Middle frontal gyrus (tissue), 1 donor: ENCODE measurements at regions not wholly inside any gene's neighbourhood (a gene's known extent, or its start where the extent isn't known, plus 50 kb on each side); places are given as distances from the start of the nearest gene placed in this dataset.

Source experiments
- DNase-seq: peaks from one replicate; pipeline ENCODE4 v3.0.0-alpha.2; 2015; ENCODE audit warnings: low spot score; ENCODE audit errors: extremely low spot score

DNA sequence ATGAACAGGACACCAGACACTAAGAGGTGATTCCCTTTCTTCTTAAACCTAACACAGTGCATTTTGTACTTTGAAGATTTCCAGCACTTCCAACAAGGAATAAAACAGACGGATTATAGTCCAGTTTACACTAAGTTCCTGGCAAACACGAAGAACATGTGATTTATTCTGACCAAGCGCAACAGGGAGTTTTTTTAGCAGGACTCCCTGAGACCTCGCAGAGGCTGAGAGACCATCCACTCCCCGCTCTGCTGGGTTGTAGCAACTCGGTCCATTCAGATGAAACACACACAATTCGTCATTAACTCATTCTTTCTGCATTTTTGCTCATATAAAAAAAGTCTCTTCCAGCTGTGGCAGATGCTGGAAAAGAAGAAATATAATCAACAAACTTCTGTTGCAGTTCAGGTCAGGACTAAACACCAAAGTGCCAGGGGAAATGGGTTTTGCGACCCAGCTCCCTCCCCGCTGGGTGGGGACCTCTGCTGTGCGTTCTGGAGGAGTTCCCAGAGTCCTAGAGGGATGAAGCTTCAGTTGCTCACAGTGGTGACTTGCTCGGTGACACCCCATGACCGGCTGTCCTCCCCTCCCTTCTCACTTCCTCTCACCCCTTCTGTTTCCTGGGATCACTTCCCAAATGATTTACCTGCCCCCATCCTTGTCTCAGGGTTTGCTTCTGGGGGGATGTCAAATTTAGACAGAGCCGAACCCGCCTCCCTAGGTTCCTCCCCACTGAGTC is 52.5 kb downstream of the KCNF1 start:
- DNase-seq, result no peak

DNA sequence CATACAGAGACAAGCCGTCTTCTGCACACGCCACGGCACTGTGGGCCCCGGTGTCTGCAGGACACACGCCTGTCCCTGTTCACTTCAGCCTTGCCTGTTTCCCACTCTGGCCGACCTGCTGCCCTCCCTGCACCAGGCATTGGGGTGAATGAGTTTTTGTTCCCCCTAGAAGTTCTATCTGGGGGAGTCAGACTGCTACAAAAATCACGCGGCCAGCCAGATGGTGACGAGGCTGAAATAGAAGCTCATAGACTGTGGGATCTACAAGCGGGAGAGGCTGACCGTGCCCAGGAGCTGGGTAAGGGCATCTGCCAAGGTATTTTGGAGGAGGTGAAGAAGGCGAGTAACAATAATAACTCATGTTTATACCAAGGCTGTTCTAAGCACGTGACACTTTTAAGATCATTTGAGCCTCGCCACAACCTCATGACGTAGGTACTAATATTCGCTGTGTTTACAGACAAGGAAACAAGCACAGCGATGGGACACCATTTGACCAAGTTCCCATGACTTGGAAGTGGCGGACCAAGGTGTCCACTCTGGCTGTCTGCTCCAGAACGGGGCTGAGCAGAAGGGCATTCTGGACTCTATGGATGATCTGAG is 53.6 kb downstream of the KCNF1 start:
- DNase-seq, result no peak

DNA sequence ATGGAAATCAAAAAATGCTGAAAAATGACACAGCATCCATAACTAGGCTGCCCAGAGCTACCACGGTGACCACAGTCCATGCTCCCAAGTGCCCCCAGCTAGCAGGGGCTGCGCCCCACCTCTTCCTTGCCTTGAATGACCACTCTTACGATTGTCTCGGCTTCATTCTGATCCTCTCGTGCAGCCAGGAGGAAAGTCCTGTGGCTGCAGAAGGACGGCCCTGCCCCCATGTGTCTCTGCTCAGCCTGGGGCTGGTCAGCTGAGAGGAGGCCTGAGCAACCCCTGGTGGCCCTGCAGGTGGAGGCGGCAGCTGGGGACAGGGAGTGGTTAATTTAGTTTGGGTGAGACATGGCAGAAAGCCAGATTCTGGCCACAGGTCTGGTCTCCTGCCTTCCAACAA is 54.3 kb downstream of the KCNF1 start:
- DNase-seq, result no peak

DNA sequence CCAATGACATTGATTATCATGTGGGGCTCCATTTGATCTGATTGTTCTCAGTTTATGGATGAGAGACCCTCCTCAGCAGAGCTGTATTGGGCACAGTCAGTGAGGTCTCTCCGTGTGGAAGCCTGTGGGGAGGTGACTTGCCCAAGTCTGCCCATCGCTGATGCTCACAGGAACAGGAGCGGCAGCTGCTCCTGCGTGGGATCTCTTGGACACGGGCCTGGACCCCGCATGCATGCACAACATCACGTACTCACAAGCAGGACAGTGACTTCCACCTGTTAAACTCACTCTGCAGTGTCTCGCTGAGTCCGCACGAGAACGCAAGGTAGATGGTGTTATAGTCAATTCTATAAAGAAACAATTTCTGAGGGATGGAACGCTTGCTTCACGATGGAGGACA is 55.0 kb downstream of the KCNF1 start:
- no peak for DNase-seq

DNA sequence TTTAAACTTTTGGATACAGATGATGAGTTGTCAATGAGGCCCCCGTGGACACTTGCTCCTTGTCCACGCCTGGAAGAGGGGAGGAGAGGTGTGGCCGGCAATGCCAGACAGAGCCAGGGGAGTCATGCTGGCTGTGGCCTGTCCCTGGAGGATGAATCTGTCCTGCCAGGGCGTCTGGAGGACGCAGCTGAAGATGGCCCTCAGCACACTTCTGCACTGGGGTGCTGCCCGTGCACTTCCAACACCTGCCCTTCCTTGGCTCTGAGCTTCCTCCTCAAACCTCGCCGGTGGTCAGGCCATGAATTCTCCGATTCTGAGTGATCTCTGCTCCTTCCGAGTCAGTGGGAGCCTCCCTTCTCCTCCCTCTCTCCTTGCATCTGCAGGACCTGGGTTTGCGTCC is 56.4 kb downstream of the KCNF1 start:
- no peak for DNase-seq

DNA sequence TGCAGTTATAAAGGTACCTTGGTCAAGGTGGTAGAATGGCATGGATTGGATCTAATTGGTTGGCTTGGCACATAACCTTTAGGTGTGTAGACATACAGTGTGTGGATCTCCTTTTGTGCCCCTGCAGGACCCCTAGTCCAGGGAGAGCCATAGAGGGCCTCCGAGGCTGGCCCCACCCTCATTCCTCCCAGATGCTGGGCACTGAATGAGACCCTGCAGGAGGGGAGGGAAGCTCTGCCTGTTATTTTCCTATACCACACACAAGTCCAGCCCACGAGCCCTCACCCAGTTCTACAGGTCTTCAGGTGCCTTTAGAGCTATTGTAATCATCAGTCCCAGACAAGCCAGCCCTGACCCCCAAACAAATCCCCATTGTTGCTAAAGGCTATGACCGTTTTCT is 58.9 kb downstream of the KCNF1 start:
- no peak for DNase-seq

DNA sequence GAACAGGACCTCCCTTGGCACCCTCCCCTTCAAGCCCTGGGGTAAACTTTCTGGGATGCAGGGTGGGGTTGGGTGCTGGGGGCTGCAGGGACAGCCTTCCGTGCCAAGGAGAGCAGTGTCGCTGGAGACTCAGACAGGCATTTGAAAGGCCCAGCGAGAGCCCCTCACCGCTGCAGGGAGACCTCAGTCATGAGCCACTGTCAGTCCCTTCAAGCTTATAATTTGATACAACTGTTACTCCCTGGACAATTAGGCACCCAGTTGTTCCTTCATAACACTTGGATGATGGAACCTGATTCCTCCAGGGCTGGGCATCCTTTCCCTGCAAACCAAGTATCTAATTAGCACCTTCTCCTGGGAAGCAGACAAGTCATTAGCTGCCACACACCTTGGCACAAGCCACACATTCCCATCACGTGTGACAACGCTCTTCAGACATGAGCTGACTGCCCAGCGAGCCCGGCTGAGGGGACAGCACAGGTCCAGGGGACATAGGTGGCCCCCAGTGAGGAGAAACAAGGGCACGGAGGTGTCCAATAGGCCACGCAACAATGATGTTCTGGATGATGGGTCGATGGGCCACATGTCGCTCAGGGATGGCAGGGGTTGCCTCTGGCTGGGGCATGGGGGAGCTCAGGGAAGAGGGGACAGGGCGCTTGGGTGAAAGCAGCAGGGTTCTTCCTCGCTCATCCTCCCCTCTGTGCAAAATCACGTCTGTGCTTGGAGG is 59.6 kb downstream of the KCNF1 start:
- no peak for DNase-seq

DNA sequence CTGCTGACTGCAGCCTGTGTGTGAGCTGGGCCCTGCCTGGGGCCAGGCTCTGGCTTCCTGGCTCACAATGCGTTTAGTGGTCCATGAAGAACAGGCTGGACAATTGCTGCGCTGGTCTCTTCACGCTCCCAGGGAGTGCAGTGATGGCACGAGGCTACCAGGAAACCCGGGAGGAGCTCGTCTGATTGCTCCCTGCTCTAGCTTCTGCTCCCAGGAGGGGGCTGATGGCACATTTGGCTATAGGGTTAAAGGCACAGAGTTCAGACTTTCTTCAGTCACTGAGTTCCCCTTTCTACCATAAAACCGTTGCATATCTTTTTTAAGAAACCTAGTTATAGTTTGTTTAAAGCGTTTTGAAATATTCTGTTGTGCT is 60.1 kb downstream of the KCNF1 start:
- no peak for DNase-seq

DNA sequence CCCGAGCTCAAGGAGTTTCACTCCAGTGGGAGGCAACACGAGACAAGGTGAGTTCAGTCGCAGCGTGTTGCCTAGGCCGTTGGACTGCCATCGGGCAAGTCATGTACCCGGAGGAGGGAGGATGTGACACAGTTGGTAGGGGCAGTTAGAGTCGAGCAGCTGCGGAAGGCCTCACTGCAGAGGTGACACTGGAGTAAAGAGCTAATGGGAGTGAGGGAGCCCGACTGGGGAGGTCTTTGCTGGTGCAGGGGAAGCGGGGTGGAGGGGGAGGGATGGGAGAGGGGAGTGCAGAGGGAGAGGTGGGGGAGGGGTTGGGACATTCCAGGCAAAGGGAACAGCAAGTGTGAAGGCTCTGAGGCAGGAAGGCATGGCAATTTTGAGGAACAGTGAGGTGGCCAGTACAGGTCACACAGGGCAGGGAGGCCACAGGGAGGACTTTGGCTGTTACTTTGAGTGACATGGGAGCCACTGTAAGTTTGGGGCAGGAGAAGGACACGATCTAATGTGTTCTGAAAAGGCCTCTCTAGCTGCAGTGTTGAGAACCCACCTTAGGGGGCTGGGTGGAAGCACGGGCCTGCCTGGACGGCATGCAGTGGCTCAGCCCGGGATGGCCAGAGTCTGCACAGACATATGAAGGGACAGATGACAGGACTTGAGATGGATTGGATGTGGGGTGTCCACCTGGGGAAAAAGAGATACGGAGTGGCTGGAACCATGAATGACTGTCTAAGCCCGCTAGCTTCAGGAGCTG is 61.1 kb downstream of the KCNF1 start:
- no peak for DNase-seq

DNA sequence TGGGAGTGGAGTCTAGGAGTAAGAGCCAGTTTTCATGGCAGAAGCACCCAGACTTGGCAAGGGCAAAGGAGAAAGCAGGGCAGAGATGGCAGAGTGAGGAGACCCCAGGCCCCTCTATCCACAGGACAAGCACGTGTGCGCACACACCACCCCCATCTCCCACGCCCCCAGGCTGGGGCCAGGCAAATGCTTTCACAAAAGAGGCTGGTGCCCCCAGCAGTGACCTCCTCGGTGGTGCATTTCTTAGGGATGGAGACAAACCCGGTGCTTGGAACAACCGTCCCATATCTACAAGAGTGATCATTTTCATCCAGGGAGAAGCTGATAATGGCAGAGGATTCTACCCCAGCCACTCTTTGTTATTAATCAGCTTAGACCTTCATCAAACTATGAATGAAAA is 62.0 kb downstream of the KCNF1 start:
- DNase-seq, result no peak

DNA sequence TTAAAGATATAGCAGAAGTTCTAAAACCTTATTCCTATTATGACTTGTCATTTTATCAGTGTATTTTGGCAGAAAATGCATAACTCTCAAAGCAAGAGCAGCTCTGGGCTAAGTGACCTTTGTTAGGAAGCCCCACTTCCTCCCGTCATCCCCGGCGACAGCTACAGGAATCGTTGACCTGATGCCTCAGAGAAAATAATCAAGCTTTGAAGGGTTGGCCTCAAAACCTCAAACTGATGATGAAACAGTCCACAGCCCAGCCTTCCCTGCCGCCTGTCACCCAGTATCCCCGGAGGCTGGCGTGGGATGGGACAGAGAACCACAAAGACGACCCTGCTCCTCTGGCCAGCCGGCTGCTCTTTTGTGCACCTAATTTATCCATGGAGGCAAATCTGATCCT is 65.3 kb downstream of the KCNF1 start:
- no peak for DNase-seq

DNA sequence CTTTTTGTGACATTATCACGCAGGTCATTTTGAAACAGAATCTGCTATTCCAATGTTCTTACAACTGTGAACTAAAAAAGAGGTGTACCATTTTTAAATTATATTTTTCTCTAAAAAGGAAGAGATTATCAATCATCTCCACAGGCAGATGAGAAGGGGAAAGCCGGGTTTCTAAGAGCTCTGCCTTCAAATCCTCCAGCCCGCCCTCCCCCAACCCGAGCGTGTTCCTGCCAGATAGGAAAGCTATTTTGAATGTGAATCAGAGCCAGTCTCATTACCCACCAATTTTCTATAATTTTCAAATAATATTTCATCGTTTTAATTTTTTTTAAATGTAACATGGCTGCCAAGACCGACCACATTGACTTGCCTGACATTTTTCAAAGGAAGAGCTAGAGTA is 65.9 kb downstream of the KCNF1 start:
- DNase-seq, result no peak

DNA sequence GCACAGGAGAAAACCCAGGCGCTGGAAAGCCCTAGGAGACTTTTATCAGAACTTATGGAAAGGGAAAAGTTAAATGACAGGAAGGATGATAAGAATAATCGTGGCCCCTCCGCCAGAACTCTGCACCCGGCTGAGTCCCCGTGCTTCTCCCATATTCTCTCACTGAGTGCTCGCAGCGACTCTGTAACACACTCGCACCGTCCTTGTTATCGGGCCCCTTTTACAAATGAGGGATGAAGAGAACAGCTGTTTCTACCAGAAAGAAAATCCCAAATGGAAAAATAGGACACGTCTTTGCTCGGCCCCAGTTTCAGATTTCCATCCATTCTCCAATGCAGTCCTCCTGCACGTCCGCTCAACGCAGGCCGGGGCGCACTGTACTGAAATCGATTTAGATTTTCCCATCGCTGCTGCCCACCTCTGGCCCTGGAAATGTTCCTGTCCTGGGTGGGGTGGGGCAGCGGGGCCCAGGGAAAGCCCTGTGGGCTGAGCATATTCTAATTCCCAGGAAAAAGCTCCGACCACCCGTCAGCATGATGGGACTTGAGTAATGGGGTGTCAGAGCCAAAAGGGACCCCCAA is 66.4 kb downstream of the KCNF1 start:
- DNase-seq, result no peak

DNA sequence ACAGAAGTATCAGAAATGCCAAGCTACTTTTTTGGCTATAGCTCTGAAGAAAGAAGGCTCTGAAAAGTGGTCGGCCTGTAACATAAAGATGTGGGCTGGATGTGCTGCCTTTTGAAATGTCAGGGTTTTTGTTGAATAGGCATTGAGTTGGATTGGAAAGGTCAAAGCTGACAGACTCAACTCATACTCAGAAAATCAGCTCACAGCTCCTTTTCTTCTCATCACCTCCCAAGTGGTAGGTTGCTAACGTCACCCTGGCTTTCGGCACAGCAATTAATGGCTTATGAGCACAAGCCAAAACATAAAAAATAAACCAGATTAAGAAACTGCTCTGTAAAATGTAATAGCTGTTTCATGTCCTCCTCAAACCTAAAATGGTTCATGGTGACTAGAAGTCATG is 68.3 kb downstream of the KCNF1 start:
- no peak for DNase-seq

DNA sequence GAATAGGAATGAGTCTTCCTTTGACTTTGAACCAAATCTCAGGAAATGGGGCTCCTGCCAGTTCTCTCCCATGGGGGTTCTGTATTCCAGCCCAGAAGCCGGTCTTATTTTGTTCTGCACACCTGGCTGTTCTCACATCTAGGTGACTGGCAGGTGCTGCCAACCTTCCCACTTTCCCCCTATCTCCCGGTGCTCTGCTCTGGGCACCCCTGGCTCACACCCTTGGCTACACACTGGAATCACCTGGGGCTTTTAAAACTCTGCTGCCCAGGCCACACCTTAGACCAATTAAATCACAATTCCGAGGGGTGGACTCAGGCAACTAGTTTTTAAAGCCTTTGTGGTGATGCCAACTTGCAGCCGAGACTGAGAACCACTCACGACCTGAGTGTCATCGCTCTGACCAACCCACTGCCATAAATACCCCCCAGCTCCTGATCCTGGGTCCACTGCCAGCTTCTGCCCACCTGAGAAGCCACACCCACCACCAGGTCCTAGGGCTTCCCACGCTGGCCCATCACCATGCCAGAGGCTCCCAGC is 69.2 kb downstream of the KCNF1 start:
- no peak for DNase-seq

DNA sequence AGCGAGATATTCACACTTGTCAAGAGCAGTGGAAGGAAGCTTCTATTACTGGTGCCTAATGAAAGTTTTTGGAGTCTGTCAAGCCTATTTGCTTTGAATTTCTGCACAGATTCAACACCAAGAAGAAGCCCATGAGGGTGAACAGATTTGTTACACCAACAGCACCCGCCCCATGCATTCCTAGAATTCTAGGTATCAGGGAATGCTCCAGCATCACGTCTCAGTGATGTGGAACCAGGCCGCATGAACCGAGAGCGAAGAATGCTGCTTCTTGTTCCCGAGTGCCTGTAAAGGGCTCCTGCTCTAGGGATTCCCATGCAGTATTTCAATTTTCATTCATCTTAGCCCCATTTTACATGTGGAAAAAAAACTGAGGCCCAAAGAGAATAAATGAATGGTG is 69.7 kb downstream of the KCNF1 start:
- no peak for DNase-seq

DNA sequence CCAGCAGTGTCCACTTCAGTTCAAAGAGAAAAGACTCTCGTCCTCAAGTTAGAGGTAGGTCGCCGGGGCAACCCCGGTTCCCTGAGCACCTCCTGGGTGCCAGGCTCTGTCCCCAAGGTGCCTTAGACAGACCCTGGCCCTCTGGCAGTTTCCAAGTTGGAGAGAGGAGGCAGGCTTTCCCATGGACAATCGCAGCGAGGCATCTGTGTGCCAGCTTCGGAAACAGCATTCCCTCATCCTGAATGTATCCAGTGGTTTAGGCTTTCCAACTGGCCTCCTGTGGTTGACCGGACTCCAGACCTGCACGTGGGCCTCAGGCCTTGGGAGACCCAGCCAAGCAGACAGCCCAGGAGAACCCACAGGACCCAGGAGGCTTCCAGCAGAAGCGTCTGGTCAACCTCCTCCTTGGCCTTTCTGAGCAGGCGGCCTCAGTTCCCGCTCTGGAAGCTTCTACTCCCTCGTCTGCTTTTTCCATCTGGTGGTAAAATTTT is 70.3 kb downstream of the KCNF1 start:
- DNase-seq, result no peak

DNA sequence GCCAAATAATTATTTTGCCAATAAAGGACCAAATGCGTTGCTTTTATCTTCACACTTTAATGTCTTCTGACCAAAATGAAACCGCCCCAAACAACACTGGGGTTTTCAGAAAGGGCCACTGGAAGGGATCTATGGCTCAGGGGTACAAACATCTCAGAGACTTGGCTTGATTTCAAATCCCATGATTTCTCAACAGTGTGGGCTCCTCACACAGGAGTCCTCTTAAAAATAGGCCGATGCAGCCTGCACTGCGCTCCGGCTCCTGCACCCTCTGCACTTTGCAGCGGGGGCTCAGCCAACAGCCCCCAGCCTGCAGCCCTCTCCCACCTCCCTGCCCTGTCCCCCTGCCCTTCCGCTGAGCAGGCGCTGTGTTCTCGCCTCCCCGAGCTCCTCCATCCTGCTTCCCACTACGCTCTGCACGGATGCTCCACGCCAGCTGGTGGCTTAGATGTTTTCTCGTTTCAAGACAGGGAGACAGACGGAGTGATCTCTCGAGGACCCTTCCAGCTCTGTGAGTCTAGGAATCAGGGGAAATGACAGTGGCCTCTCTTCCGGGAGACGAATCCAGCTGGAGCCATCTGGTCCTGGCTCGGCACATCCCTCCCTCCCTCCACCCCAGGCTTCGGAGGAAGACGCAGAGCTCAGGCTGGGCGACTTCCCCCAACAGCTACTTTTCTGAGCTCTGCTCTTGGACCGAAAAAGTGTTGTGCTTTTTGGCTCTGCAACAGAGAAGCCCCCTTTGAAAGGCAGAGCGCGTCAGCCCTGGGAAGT is 71.4 kb downstream of the KCNF1 start:
- no peak for DNase-seq

DNA sequence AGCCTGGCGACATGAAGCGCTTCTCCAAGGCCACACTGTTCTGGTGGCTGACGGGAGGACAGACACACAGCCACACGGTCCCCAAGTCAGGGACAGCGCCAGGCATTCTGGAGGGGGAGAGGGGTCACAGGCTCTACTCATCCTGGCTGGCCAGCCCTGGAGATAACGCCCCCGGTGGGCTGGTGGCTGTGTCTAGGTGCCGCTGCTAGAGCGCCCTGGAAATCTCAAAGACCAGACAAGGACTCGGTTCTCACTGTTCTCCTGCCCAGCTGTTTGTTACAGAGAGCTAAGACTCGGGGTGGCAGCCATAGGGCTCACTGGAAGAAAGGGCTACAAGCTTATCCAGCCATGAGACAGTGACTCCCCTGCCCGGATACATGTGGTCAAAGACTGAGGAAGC is 72.0 kb downstream of the KCNF1 start:
- DNase-seq, result no peak

DNA sequence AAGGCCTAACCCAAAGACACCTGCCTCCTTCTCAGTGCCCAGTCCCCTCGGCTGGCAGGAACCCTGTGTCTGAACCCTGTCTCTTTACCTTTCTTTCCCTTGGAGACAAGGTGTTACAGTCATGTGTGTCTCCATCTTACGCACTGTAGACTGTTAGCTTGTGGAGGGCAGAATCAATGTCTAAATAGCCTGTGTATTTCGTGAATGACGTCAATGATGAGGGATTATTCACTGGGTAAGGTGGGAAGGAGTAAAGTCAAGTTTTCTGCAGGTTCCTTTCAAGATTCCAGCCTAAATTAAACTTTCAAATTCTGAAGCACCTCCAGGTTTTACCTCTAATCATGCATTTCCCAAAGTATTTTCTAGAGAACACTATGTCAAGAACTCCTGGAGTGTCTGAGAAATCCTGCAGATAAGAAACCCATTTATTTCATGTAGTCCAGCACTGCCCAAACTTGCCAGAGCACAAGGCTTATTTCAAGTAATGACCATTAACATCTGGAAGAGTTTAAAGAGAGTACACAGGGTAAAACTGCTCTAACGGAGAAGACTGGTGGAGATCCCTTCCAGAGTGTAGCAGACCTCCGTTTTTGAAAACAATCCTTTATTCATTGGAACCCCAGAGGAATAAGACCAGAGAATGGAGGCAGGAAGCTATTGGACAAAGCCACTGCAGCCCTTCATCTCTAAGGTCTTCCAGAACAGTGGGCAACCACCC is 72.8 kb downstream of the KCNF1 start:
- no peak for DNase-seq
